ENCODE measurements at regions not wholly inside any gene's neighbourhood (a gene's known extent, or its start where the extent isn't known, plus 50 kb on each side); places are given as distances from the start of the nearest gene placed in this dataset.

GRCh38 chr3:166125179-166125578, 288.0 kb upstream of the BCHE start:
- no peaks in the 10 kb centered on the region for H3K4me1 ChIP-seq (ENCODE audit: control insufficient read depth in 1 of 2, insufficient read depth in 2 of 2, low read length in 2 of 2)
- Mint-ChIP-seq H3K9me3 (peaks cover 0 to 6% (median 0%) of the 10 kb centered on the region in 7 donors), H3K36me3 (no peaks in the 10 kb centered on the region), H3K4me1 (no peaks in the 10 kb centered on the region), H3K4me3 (no peak overlapping the region), H3K27ac (no peak overlapping the region), H3K27me3 (ENCODE audit: low read depth in 3 of 3) (peaks cover 0 to 2% (median 0%) of the 10 kb centered on the region in 3 donors)
- H3K9ac ChIP-seq (ENCODE audit: insufficient read depth, low read length, poor library complexity, severe bottlenecking): no peak overlapping the region
- H4K20me1 ChIP-seq (ENCODE audit: insufficient read depth, low read length): no peaks in the 10 kb centered on the region
- H3K36me3 ChIP-seq (replicated peaks in 1 of 2; ENCODE audit: control insufficient read depth in 1 of 2, insufficient read depth in 2 of 2, low read length in 2 of 2): no peaks in the 10 kb centered on the region
- 72% methylated on average over 2 of the region's 2 CpGs for WGBS (ENCODE audit: insufficient coverage)
- TF ChIP-seq, protein P1, sequence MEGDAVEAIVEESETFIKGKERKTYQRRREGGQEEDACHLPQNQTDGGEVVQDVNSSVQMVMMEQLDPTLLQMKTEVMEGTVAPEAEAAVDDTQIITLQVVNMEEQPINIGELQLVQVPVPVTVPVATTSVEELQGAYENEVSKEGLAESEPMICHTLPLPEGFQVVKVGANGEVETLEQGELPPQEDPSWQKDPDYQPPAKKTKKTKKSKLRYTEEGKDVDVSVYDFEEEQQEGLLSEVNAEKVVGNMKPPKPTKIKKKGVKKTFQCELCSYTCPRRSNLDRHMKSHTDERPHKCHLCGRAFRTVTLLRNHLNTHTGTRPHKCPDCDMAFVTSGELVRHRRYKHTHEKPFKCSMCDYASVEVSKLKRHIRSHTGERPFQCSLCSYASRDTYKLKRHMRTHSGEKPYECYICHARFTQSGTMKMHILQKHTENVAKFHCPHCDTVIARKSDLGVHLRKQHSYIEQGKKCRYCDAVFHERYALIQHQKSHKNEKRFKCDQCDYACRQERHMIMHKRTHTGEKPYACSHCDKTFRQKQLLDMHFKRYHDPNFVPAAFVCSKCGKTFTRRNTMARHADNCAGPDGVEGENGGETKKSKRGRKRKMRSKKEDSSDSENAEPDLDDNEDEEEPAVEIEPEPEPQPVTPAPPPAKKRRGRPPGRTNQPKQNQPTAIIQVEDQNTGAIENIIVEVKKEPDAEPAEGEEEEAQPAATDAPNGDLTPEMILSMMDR (IDR thresholded peaks at IDR 0.05): no peak
- H3K27me3 ChIP-seq (ENCODE audit: control insufficient read depth in 2 of 2, insufficient read depth in 2 of 2, low read length in 2 of 2): no peaks in the 10 kb centered on the region
- no peaks in the 10 kb centered on the region for H3K79me2 ChIP-seq (ENCODE audit: insufficient read depth, low read length)
- H2AFZ ChIP-seq (ENCODE audit: insufficient read depth, low read depth, low read length, poor library complexity, severe bottlenecking): no peak overlapping the region
- H3K9me3 ChIP-seq (replicated peaks in 1 of 2; ENCODE audit: control insufficient read depth in 1 of 2, insufficient read depth in 1 of 2, low read length in 2 of 2): peaks cover 0 to 7% of the 10 kb centered on the region in 2 donors
- DNase-seq: no peak
- H3K4me3 ChIP-seq (replicated peaks in 1 of 3; ENCODE audit: low read depth in 2 of 3, low read length in 3 of 3): no peak overlapping the region
- H3K27ac ChIP-seq (ENCODE audit: low read depth in 1 of 2, low read length in 2 of 2): no peak overlapping the region
- no peak overlapping the region for H3K4me2 ChIP-seq (replicated peaks; ENCODE audit: extremely low read depth, low read length, poor library complexity, severe bottlenecking)
- intact Hi-C loops (cut with micrococcal nuclease): no loop called here

- Histone ChIP-seq H4K20me1 (ENCODE audit: insufficient read depth, low read length) (no peaks in the 10 kb centered on the region), H3K79me2 (ENCODE audit: insufficient read depth, low read length) (no peaks in the 10 kb centered on the region), H2AFZ (ENCODE audit: insufficient read depth, low read depth, low read length, poor library complexity, severe bottlenecking) (no peak overlapping the region), H3K27me3 (ENCODE audit: control insufficient read depth in 2 of 2, insufficient read depth in 2 of 2, low read length in 2 of 2) (no peaks in the 10 kb centered on the region), H3K27ac (ENCODE audit: low read depth in 1 of 2, low read length in 2 of 2) (no peak overlapping the region), H3K4me2 (replicated peaks; ENCODE audit: extremely low read depth, low read length, poor library complexity, severe bottlenecking) (no peak overlapping the region), H3K4me1 (ENCODE audit: control insufficient read depth in 1 of 2, insufficient read depth in 2 of 2, low read length in 2 of 2) (no peaks in the 10 kb centered on the region), H3K9me3 (replicated peaks in 1 of 2; ENCODE audit: control insufficient read depth in 1 of 2, insufficient read depth in 1 of 2, low read length in 2 of 2) (peaks cover 0 to 7% of the 10 kb centered on the region in 2 donors), H3K36me3 (replicated peaks in 1 of 2; ENCODE audit: control insufficient read depth in 1 of 2, insufficient read depth in 2 of 2, low read length in 2 of 2) (no peaks in the 10 kb centered on the region), H3K4me3 (replicated peaks in 1 of 3; ENCODE audit: low read depth in 2 of 3, low read length in 3 of 3) (no peak overlapping the region), H3K9ac (ENCODE audit: insufficient read depth, low read length, poor library complexity, severe bottlenecking) (no peak overlapping the region)
- H3K4me1 Mint-ChIP-seq: no peaks in the 10 kb centered on the region
- no peak for DNase-seq
- TF ChIP-seq, protein P1 (IDR thresholded peaks at IDR 0.05): no peak
- H3K36me3 Mint-ChIP-seq: no peaks in the 10 kb centered on the region
- H3K4me3 Mint-ChIP-seq: no peak overlapping the region
- intact Hi-C loops (cut with micrococcal nuclease): no loop called here
- no peak overlapping the region for H3K27ac Mint-ChIP-seq
- peaks cover 0 to 7% (median 0%) of the 10 kb centered on the region in 7 donors for H3K9me3 Mint-ChIP-seq
- H3K27me3 Mint-ChIP-seq (ENCODE audit: low read depth in 3 of 3): no peaks in the 10 kb centered on the region
These were observed 286.4 kb upstream of the BCHE start for GRCh38 chr3:166123576-166123975.

Data from CD14-positive monocyte (primary cell).